GM12873 (cell line): ENCODE measurements at regions not wholly inside any gene's neighbourhood (a gene's known extent, or its start where the extent isn't known, plus 50 kb on each side); places are given as distances from the start of the nearest gene placed in this dataset.

Source experiments
- CTCF ChIP-seq: IDR thresholded peaks from 2 replicates; pipeline ENCODE4 v1.5.1; 2012; ENCODE audit warnings: low read depth, mild to moderate bottlenecking, moderate library complexity, low read length, control low read depth; ENCODE audit not compliant: insufficient read depth; ENCODE audit errors: missing control alignments

- TF ChIP-seq CTCF = no peak
Observed at GRCh38 chr5:167947306-167947705, 344.1 kb upstream of the WWC1 start.

GRCh38 chr5:167948251-167948650 lies 343.2 kb upstream of the WWC1 start:
- no peak for TF ChIP-seq CTCF

DNA sequence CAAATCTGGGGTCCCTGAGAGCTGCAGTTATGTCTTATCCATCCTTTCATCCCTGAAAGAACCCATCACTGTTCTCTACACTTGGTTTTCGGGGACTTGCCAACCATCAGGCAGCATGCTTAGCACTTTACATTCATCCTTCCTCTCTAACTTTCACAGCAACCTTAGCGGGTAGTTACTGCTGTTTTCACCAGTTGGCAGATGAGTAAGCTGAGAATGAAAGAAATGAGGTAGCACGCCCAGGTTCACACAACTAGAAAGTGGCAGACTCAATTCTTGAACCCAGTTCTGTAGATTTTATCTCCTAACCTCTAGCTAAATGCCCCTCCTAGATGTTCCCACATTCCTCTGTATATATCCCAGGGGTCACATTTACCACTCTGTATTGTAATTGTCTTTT lies 342.0 kb upstream of the WWC1 start:
- no peak for TF ChIP-seq CTCF

- TF ChIP-seq CTCF = no peak
Observed at GRCh38 chr5:167950126-167950721, 341.2 kb upstream of the WWC1 start.

DNA sequence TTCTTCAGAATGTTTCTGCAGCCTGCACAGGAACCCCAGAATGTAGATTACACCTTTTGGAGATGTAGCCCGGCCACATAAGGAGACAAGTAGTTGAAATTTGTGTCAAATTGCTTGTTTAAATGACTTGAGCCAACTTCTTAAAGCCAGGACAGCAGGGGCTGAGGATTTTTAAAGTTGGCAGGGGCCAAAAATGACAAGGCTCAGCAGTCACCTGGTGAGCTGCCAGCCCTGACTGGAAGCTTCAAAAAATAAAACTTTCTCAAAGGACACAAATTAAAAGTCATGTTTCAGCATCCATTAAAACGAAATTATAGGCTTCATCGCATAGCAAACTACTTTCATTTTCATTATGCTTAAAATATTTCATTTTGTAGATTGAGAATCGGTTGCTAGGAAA lies 340.3 kb upstream of the WWC1 start:
- TF ChIP-seq CTCF = no peak

GRCh38 chr5:167952278-167952995 lies 339.0 kb upstream of the WWC1 start:
- TF ChIP-seq CTCF = no peak

DNA sequence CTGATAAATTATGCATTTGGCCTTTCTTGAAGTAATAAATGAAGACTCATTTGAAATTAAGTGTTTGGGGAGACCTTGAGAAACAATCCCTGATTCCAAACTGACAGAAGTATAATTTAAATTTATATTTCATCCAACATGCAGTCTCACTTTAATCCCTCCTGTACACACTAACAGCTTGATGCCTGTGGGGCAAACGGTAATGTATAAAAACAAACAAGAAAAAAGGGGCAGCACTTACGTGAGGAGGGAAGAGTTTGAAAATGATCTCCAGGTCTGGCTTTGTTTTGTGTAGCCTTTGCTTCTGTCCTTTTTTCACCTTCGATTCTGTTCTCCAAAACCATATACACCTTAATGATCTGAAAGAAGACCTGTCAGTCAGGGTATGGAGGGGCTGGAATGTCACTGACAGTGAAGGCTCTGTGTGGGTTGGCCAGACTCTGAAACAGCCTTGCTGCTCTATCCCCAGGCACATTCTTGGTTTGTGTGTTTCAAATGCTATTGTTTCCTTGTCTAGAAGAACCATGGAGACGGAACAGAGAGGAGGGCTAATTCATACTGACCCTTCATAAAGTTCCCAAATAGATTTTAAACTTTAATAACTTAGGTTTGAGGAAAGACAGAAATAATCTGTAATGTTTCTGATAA lies 338.2 kb upstream of the WWC1 start:
- no peak for TF ChIP-seq CTCF
